H9 (cell line): ENCODE measurements at regions not wholly inside any gene's neighbourhood (a gene's known extent, or its start where the extent isn't known, plus 50 kb on each side); places are given as distances from the start of the nearest gene placed in this dataset.

Experiments used
- DNase-seq: peaks from one replicate; pipeline ENCODE4 v3.0.0-alpha.2; 2017
- H2AFZ ChIP-seq: one replicate; pipeline ENCODE4 v1.6.1; 2013; ENCODE audit warnings: mild to moderate bottlenecking, low read length, control low read depth, moderate library complexity
- H2AK5ac ChIP-seq: 2 replicates; pipeline ENCODE4 v1.6.1; 2013; ENCODE audit warnings: low read length, control low read depth, mixed read lengths; ENCODE audit not compliant: insufficient read length
- H2BK120ac ChIP-seq: one replicate; pipeline ENCODE4 v1.6.1; 2013; ENCODE audit warnings: low read depth, mild to moderate bottlenecking, low read length, control low read depth, inconsistent platforms; ENCODE audit not compliant: poor library complexity, severe bottlenecking
- H2BK12ac ChIP-seq: 2 replicates; pipeline ENCODE4 v1.6.1; 2013; ENCODE audit warnings: low read length, control low read depth, mixed read lengths, low read depth; ENCODE audit not compliant: insufficient read length
- H2BK15ac ChIP-seq: 2 replicates; pipeline ENCODE4 v1.6.1; 2013; ENCODE audit warnings: low read depth, low read length, control low read depth
- H2BK20ac ChIP-seq: one replicate; pipeline ENCODE4 v1.6.1; 2013; ENCODE audit warnings: low read depth, mild to moderate bottlenecking, low read length, control low read depth, inconsistent platforms; ENCODE audit not compliant: poor library complexity, severe bottlenecking
- H2BK5ac ChIP-seq: 2 replicates; pipeline ENCODE4 v1.6.1; 2013; ENCODE audit warnings: low read length, control low read depth, mixed read lengths; ENCODE audit not compliant: insufficient read length
- H3K14ac ChIP-seq: 2 replicates; pipeline ENCODE4 v1.6.1; 2013; ENCODE audit warnings: low read length, control low read depth; ENCODE audit not compliant: insufficient read depth
- H3K18ac ChIP-seq: 2 replicates; pipeline ENCODE4 v1.6.1; 2013; ENCODE audit warnings: low read depth, mild to moderate bottlenecking, mixed read lengths, low read length, control low read depth; ENCODE audit not compliant: insufficient read length
- H3K23ac ChIP-seq: 2 replicates; pipeline ENCODE4 v1.6.1; 2013; ENCODE audit warnings: low read length, control low read depth, mixed read lengths, low read depth; ENCODE audit not compliant: insufficient read length
- H3K23me2 ChIP-seq: 2 replicates; pipeline ENCODE4 v1.6.1; 2013; ENCODE audit warnings: low read depth, mild to moderate bottlenecking, mixed read lengths, low read length, control low read depth; ENCODE audit not compliant: insufficient read length, poor library complexity, severe bottlenecking
- H3K27ac ChIP-seq: 2 replicates; pipeline ENCODE4 v1.5.1; 2013; ENCODE audit warnings: low read length, control low read depth, mixed read lengths, low read depth; ENCODE audit not compliant: insufficient read length
- H3K27me3 ChIP-seq: 2 replicates; pipeline ENCODE4 v1.6.1; 2013; ENCODE audit warnings: low read length, control low read depth, inconsistent platforms; ENCODE audit not compliant: insufficient read depth
- H3K4ac ChIP-seq: 2 replicates; pipeline ENCODE4 v1.6.1; 2013; ENCODE audit warnings: low read depth, mild to moderate bottlenecking, control low read depth, inconsistent platforms, low read length, moderate library complexity
- H3K4me1 ChIP-seq: 2 replicates; pipeline ENCODE4 v1.6.1; 2013; ENCODE audit warnings: low read length, control low read depth, inconsistent platforms; ENCODE audit not compliant: insufficient read depth
- H3K4me2 ChIP-seq: 2 replicates; pipeline ENCODE4 v1.6.1; 2013; ENCODE audit warnings: low read length, control low read depth, mixed read lengths; ENCODE audit not compliant: insufficient read length, insufficient read depth
- H3K56ac ChIP-seq: 2 replicates; pipeline ENCODE4 v1.6.1; 2013; ENCODE audit warnings: low read depth, mild to moderate bottlenecking, mixed read lengths, low read length, control low read depth; ENCODE audit not compliant: insufficient read length
- H3K79me1 ChIP-seq: 2 replicates; pipeline ENCODE4 v1.6.1; 2013; ENCODE audit warnings: low read depth, mild to moderate bottlenecking, moderate library complexity, low read length, control low read depth, inconsistent platforms; ENCODE audit not compliant: insufficient read depth, poor library complexity, severe bottlenecking
- H3K79me2 ChIP-seq: 2 replicates; pipeline ENCODE4 v1.6.1; 2013; ENCODE audit warnings: low read length, control low read depth, inconsistent platforms; ENCODE audit not compliant: insufficient read depth
- H3K9ac ChIP-seq: 2 replicates; pipeline ENCODE4 v1.6.1; 2013; ENCODE audit warnings: low read length, control low read depth, mixed read lengths; ENCODE audit not compliant: insufficient read length; ENCODE audit errors: extremely low read depth
- H3K9me3 ChIP-seq: one replicate; pipeline ENCODE4 v1.6.1; 2013; ENCODE audit warnings: low read depth, low read length, inconsistent platforms; ENCODE audit not compliant: control insufficient read depth
- H3T11ph ChIP-seq: one replicate; pipeline ENCODE4 v1.6.1; 2013; ENCODE audit warnings: mild to moderate bottlenecking, low read length, control low read depth, inconsistent platforms
- H4K20me1 ChIP-seq: one replicate; pipeline ENCODE4 v1.6.1; 2013; ENCODE audit not compliant: control insufficient read depth, insufficient read length, insufficient read depth
- H4K5ac ChIP-seq: 2 replicates; pipeline ENCODE4 v1.6.1; 2013; ENCODE audit warnings: low read depth, mild to moderate bottlenecking, mixed read lengths, low read length, control low read depth; ENCODE audit not compliant: insufficient read length
- H4K8ac ChIP-seq: replicated peaks from 2 replicates; pipeline ENCODE4 v1.6.1; 2013; ENCODE audit warnings: low read length, control low read depth, mixed read lengths, low read depth; ENCODE audit not compliant: insufficient read length
- H4K91ac ChIP-seq: 2 replicates; pipeline ENCODE4 v1.6.1; 2013; ENCODE audit warnings: low read depth, mild to moderate bottlenecking, moderate library complexity, mixed read lengths, low read length, control low read depth; ENCODE audit not compliant: insufficient read length
- H3K27ac Mint-ChIP-seq, 3 experiments: 2 replicates in 2 of 3; 3 replicates in 1 of 3; pipeline ENCODE4 v1.8.0; 2020 to 2021; ENCODE audit warnings: mixed read lengths in 3 of 3, mild to moderate bottlenecking in 1 of 3, moderate library complexity in 1 of 3
- H3K27me3 Mint-ChIP-seq: 2 replicates; pipeline ENCODE4 v1.8.0; 2021; ENCODE audit warnings: low read depth, mild to moderate bottlenecking, moderate library complexity, mixed read lengths
- H3K36me3 Mint-ChIP-seq, 3 experiments: 2 replicates in 2 of 3; 3 replicates in 1 of 3; pipeline ENCODE4 v1.8.0; 2020 to 2021; ENCODE audit warnings: low read depth in 3 of 3, mixed read lengths in 3 of 3; ENCODE audit not compliant: insufficient read depth in 1 of 3
- H3K4me1 Mint-ChIP-seq, 2 experiments: 2 replicates each; pipeline ENCODE4 v1.8.0; 2020; ENCODE audit warnings: mixed read lengths in 2 of 2
- H3K4me3 Mint-ChIP-seq, 2 experiments: 2 replicates in 1 of 2; 3 replicates in 1 of 2; pipeline ENCODE4 v1.8.0; 2020 to 2021; ENCODE audit warnings: mild to moderate bottlenecking in 2 of 2, mixed read lengths in 2 of 2, moderate library complexity in 1 of 2
- H3K9me3 Mint-ChIP-seq, 2 experiments: 2 replicates in 1 of 2; 3 replicates in 1 of 2; pipeline ENCODE4 v1.8.0; 2020; ENCODE audit warnings: mild to moderate bottlenecking in 2 of 2, mixed read lengths in 2 of 2, moderate library complexity in 1 of 2
- WGBS: extraction: QIAGEN DNeasy Blood & Tissue Kit; methylation state at CpG from one replicate; pipeline ENCODE4 v1.1.7; 2013; ENCODE audit warnings: missing lambda C conversion rate, low lambda C conversion rate, mixed read lengths; ENCODE audit not compliant: insufficient read length; ENCODE audit errors: extremely low coverage; 5-methylcytosine and 5-hydroxymethylcytosine counted together
- TF ChIP-seq, protein P1 (sequence below): fragments of 200-600 bp; sonication (generic); conservative IDR thresholded peaks from 3 replicates; pipeline ENCODE4 v1.8.0; 2021; ENCODE audit warnings: antibody characterized with exemption, mild to moderate bottlenecking

- Histone ChIP-seq H3K4me1 (peaks cover 7% of the 10 kb centered on the region; the same call in 1 of the 2 replicates), H3K9me3 (no peaks in the 10 kb centered on the region), H4K5ac (no peak overlapping the region), H3K27ac (no peak overlapping the region), H2BK5ac (no peak overlapping the region), H2BK12ac (no peak overlapping the region), H2BK15ac (no peak overlapping the region), H3K4ac (no peak overlapping the region), H4K8ac (no peak overlapping the region), H3K79me2 (no peaks in the 10 kb centered on the region), H3K14ac (no peak overlapping the region), H2BK20ac (no peak overlapping the region), H3K23me2 (no peaks in the 10 kb centered on the region), H3T11ph (no peak overlapping the region), H3K23ac (no peak overlapping the region), H4K20me1 (no peaks in the 10 kb centered on the region), H2AFZ (no peak overlapping the region), H3K79me1 (no peaks in the 10 kb centered on the region), H3K27me3 (no peaks in the 10 kb centered on the region), H3K18ac (no peak overlapping the region), H2AK5ac (no peak overlapping the region), H3K9ac (no peak overlapping the region), H2BK120ac (no peak overlapping the region), H4K91ac (no peak overlapping the region), H3K56ac (no peak overlapping the region), H3K4me2 (no peak overlapping the region)
- WGBS = no CpG with 5 or more reads among the region's 2 CpGs
- TF ChIP-seq, protein P1, sequence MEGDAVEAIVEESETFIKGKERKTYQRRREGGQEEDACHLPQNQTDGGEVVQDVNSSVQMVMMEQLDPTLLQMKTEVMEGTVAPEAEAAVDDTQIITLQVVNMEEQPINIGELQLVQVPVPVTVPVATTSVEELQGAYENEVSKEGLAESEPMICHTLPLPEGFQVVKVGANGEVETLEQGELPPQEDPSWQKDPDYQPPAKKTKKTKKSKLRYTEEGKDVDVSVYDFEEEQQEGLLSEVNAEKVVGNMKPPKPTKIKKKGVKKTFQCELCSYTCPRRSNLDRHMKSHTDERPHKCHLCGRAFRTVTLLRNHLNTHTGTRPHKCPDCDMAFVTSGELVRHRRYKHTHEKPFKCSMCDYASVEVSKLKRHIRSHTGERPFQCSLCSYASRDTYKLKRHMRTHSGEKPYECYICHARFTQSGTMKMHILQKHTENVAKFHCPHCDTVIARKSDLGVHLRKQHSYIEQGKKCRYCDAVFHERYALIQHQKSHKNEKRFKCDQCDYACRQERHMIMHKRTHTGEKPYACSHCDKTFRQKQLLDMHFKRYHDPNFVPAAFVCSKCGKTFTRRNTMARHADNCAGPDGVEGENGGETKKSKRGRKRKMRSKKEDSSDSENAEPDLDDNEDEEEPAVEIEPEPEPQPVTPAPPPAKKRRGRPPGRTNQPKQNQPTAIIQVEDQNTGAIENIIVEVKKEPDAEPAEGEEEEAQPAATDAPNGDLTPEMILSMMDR = no peak
- Mint-ChIP-seq H3K27me3 (peaks cover 3% of the 10 kb centered on the region), H3K9me3 (peaks cover 6 to 18% of the 10 kb centered on the region in 2 experiments), H3K36me3 (peaks cover 0 to 8% (median 5%) of the 10 kb centered on the region in 3 experiments; a peak in 6 of 7 replicates), H3K4me3 (no peak overlapping the region), H3K4me1 (peaks cover 13 to 14% of the 10 kb centered on the region in 2 experiments), H3K27ac (no peak overlapping the region)
- no peak for DNase-seq
These were observed 217.3 kb upstream of the SULF2 start for GRCh38 chr20:48002517-48002970.
